D721Med (cell line): ENCODE measurements at regions not wholly inside any gene's neighbourhood (a gene's known extent, or its start where the extent isn't known, plus 50 kb on each side); places are given as distances from the start of the nearest gene placed in this dataset.

Source experiments
- DNase-seq: peaks from one replicate; pipeline ENCODE4 v3.0.0; 2011; ENCODE audit warnings: low spot score; ENCODE audit not compliant: insufficient read length
- FAIRE-seq: peaks from 2 replicates; lab custom pipeline; 2011; peaks lifted over from hg19 to GRCh38; lab: Jason Lieb, UNC
- TF ChIP-seq, protein P1 (sequence below): IDR thresholded peaks from 2 replicates; pipeline ENCODE4 v1.5.1; 2012; ENCODE audit warnings: mild to moderate bottlenecking, control low read depth; ENCODE audit not compliant: insufficient read depth; ENCODE audit errors: missing control alignments

DNA sequence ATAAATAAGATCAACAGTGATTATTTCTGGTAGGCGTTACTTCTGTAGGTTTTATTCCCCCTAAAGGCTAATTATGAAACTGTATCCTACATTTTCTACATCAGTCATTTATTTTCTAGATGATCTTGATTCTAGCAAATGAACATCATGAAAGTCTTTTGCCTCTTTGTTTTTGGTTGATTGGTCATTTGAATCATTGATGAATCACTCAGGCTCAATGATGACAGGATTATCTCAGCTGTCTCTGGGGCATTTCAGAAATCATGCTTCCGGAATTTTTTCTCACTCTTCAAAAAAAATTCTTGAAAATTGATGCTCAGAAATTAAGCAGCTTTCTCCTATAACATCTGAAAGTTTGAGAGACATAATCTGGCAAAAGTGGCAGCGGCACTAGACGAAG lies 298.9 kb upstream of the TCF4 start:
- FAIRE-seq (no peak), DNase-seq (no peak)
- TF ChIP-seq, protein P1, sequence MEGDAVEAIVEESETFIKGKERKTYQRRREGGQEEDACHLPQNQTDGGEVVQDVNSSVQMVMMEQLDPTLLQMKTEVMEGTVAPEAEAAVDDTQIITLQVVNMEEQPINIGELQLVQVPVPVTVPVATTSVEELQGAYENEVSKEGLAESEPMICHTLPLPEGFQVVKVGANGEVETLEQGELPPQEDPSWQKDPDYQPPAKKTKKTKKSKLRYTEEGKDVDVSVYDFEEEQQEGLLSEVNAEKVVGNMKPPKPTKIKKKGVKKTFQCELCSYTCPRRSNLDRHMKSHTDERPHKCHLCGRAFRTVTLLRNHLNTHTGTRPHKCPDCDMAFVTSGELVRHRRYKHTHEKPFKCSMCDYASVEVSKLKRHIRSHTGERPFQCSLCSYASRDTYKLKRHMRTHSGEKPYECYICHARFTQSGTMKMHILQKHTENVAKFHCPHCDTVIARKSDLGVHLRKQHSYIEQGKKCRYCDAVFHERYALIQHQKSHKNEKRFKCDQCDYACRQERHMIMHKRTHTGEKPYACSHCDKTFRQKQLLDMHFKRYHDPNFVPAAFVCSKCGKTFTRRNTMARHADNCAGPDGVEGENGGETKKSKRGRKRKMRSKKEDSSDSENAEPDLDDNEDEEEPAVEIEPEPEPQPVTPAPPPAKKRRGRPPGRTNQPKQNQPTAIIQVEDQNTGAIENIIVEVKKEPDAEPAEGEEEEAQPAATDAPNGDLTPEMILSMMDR, result no peak

DNA sequence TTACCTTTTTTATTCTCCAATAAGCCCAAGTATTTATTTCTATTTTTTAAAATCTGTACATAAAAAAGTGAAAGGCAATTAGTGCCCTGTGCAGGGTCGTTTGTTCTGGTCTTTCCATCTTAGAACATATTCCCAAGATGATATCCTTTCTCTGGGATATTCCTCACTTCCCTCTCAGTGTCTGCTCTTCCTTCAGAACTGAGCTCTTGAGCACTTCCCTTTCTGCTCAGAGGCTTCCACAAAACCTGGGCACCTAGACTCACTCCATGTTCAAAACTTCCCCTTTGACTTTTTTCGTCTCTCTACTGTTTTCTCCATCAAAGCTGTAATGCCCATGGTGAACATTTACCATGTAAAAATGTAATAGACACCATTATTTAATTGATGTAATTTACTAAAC lies 296.5 kb upstream of the TCF4 start:
- TF ChIP-seq, protein P1, result no peak
- no peak for FAIRE-seq
- no peak for DNase-seq

DNA sequence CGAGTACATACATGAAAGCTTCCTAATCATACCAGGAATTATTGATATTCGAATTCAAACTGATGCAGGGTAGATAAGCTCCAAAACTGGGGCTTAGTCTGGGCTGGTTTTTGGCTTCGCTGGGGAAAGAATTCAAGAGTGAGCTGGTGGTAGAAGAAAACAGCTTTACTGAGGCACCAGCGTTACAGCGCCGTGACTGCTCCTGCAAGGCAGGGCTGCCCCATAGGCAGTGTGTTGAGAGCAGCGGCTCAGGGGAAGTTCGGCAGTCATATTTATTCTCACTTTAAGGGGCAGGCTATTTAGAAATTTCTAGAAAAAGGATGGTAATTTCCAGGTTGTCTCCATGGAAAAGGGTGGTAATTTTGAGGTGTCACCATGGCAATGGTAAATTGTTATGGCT lies 292.6 kb upstream of the TCF4 start:
- DNase-seq (no peak), FAIRE-seq (no peak)
- TF ChIP-seq, protein P1, result no peak

DNA sequence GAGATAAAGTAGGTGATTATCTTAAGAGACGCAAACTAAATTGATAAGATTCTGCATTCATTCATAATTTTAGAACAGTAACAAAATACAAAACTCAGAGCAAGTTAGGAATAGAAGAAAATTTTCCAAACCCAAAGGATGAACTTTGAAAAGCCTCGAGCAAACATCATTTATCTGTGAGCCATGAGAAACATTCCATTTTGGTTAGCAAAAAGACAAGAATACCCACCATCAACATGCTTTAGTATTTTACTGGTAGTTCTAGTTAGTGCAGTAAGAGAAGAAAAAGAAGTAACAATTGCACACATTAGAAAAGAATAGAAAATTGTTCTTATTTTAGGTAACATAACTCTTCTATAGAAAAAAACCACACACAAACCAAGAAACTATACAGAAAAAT lies 291.3 kb upstream of the TCF4 start:
- TF ChIP-seq, protein P1, result no peak
- FAIRE-seq (no peak), DNase-seq (no peak)

DNA sequence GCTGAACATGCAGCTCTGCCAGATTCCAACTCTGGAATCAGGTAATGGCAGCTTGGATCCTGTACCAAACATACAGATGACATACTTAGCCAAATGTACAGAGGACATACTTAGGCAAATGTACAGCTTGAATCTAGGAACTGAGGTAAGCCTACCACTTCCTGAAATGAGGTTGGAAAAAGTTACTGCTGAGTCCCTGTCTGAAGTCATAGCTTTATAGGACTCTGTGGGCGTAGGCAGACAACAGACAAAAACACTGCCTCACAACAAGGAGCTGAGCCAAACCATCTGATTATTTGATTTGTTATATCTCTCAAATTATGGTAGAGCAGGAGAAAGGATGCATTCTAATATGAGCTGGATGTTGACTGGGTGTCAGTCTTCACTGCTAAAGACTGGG lies 290.2 kb upstream of the TCF4 start:
- no peak for DNase-seq
- TF ChIP-seq, protein P1, result no peak
- no peak for FAIRE-seq

DNA sequence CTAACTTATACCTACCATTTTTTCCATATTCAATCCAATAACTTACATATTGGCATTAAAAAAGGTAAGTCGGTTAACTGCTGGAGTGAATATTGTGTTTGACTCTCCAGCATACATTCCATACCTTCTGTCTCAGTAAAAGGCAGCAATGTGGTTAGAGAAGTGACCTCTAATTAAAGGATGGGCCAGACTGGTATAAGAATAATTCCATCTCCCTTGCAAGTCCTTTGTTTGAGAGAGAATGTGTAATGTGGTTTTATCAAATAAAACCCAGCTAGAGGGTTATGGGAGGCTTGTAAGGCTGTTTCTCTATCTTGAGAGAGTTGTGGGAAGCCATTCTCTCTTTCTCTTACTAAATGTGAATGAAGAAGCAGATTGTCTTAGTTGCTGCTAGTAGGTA lies 289.3 kb upstream of the TCF4 start:
- TF ChIP-seq, protein P1, result no peak
- FAIRE-seq, result no peak
- no peak for DNase-seq

DNA sequence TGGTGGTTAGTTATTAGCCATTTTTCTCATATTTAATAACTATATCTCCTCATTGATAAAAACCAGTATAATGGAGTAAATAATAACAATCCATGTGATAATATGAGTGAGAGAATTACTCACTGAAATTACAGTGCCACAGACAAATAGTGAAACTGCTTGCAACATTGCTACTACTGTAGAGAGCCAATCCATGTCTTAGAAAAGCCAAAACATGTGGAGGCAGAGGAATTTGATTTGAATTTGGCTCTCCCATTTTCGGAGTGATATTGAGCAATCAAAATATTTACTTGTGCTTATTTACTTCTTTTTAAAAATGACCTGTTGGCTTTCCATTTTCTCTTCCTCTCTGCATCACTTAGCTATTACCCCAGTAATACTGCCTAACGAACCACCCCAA lies 288.3 kb upstream of the TCF4 start:
- FAIRE-seq (no peak), DNase-seq (no peak)
- TF ChIP-seq, protein P1, result no peak
